Activated naive CD4-positive, alpha-beta T cell treated with anti-CD3 and anti-CD28 coated beads for 36 hours (primary cell): ENCODE measurements at regions not wholly inside any gene's neighbourhood (a gene's known extent, or its start where the extent isn't known, plus 50 kb on each side); places are given as distances from the start of the nearest gene placed in this dataset.

Experiments
- CTCF ChIA-PET: fragments of 350-600 bp; sonication (Branson Sonifier 250); formaldehyde crosslinking; loops from one replicate; lab custom pipeline; 2021; ENCODE audit warnings: antibody characterized with exemption; lab: Charles Lee
- DNase-seq: peaks from one replicate; pipeline ENCODE4 v3.0.0-alpha.2; 2020
- H3K27ac Mint-ChIP-seq: one replicate; pipeline ENCODE4 v1.8.0; 2021; ENCODE audit warnings: mild to moderate bottlenecking, mixed read lengths
- H3K27me3 Mint-ChIP-seq: one replicate; pipeline ENCODE4 v1.8.0; 2021; ENCODE audit warnings: low read depth, mixed read lengths
- H3K36me3 Mint-ChIP-seq: one replicate; pipeline ENCODE4 v1.8.0; 2021; ENCODE audit warnings: low read depth, mixed read lengths
- H3K4me1 Mint-ChIP-seq: one replicate; pipeline ENCODE4 v1.8.0; 2021; ENCODE audit warnings: low read depth, mixed read lengths
- H3K4me3 Mint-ChIP-seq: one replicate; pipeline ENCODE4 v1.8.0; 2021; ENCODE audit warnings: mild to moderate bottlenecking, moderate library complexity, mixed read lengths
- H3K9me3 Mint-ChIP-seq: one replicate; pipeline ENCODE4 v1.8.0; 2021; ENCODE audit warnings: mixed read lengths
- intact Hi-C: fragments of 100-400 bp; cut with micrococcal nuclease; formaldehyde crosslinking; loops from one replicate; pipeline ENCODE4 v1.15.1; 2023

DNA sequence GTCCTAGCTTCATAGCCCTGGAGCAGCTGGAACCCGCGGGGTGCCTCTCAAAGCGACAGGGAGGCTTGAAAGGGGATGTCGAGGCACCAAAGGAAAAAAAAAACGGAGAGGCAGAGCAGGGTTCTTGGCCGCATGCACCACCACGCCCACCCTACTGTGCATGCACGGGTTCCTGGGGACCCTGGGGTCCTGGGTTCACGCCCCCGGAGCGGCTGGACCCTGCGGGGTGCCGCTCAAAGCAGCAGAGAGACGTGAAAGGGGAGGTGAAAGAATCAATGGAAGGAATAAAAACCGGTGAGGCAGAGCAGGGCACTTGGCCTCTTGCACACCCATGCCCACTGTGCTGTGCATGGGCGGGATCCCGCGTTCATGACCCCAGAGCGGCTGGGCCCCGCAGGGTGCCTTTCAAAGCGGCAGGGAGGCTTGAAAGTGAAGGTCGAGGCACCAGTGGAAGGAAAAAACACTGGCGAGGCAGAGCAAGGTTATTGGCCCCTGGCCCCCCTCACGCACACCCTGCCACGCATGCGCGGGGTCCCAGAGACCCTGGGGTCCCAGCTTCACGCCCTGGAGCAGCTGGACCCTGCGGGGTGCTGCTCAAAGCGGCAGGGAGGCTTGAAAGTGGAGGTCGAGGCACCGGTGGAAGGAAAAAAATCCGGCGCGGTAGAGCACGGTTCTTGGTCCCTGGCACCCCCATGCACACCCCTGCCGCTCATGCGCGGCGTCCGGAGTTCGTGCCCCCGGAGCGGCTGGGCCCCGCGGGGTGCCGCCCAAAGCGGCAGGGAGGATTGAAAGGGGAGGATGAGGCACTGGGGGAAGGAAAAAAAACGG lies 318.5 kb downstream of the ALG10 start:
- intact Hi-C loops: no loop called here
- H3K27ac Mint-ChIP-seq: no peak overlapping the region
- CTCF ChIA-PET: no interaction called here
- no peaks in the 10 kb centered on the region for H3K4me1 Mint-ChIP-seq
- no peaks in the 10 kb centered on the region for H3K27me3 Mint-ChIP-seq
- H3K36me3 Mint-ChIP-seq: peaks cover 1% of the 10 kb centered on the region
- H3K9me3 Mint-ChIP-seq: peaks cover 3% of the 10 kb centered on the region
- no peak overlapping the region for H3K4me3 Mint-ChIP-seq
- DNase-seq: no peak

DNA sequence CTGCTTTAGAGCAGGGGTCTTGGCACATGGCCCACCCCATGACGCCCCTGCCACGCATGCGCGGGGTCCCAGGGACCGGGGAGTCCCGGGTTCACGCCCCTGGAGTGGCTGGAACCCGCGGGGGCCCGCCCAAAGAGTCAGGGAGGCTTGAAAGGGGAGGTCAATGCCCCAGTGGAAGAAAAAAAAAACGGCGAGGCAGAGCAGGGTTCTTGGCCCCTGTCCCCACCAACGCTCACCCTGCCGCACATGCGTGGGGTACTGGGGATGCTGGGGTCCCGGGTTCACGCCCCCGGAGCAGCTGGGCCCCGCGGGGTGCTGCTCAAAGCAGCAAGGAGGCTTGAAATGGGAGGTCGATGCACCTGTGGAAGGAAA lies 319.1 kb downstream of the ALG10 start:
- no peak overlapping the region for H3K4me3 Mint-ChIP-seq
- CTCF ChIA-PET: no interaction called here
- no peaks in the 10 kb centered on the region for H3K27me3 Mint-ChIP-seq
- H3K4me1 Mint-ChIP-seq: no peaks in the 10 kb centered on the region
- peaks cover 3% of the 10 kb centered on the region for H3K9me3 Mint-ChIP-seq
- H3K36me3 Mint-ChIP-seq: peaks cover 1% of the 10 kb centered on the region
- no peak overlapping the region for H3K27ac Mint-ChIP-seq
- intact Hi-C loops: no loop called here
- DNase-seq: no peak

- peaks cover 1% of the 10 kb centered on the region for H3K36me3 Mint-ChIP-seq
- DNase-seq: no peak
- H3K4me3 Mint-ChIP-seq: no peak overlapping the region
- peaks cover 3% of the 10 kb centered on the region for H3K9me3 Mint-ChIP-seq
- CTCF ChIA-PET: no interaction called here
- no peak overlapping the region for H3K27ac Mint-ChIP-seq
- intact Hi-C loops: no loop called here
- H3K4me1 Mint-ChIP-seq: no peaks in the 10 kb centered on the region
- no peaks in the 10 kb centered on the region for H3K27me3 Mint-ChIP-seq
Measured at GRCh38 chr12:34342048-34342447, 319.8 kb downstream of the ALG10 start.

DNA sequence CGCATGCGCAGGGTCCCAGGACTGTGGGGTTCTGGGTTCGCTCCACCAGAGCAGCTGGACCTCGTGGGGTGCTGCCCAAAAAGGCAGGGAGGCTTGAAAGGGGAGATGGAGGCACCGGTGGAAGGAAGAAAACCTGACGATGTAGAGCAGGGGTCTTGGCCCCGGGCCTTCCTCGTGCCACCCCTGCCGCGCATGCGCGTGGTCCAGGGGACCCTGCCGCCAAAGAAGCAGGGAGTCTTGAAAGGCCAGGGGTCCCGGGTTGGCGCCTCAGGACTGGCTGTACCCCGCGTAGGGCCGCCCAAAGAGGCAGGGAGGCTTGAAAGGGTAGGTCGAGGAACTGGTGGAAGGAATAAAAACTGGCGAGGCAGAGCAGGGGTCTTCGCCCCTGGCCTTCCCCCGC lies 321.0 kb downstream of the ALG10 start:
- Mint-ChIP-seq H3K36me3 (peaks cover 4% of the 10 kb centered on the region), H3K27me3 (no peaks in the 10 kb centered on the region), H3K4me3 (no peak overlapping the region), H3K9me3 (peaks cover 6% of the 10 kb centered on the region), H3K27ac (no peak overlapping the region), H3K4me1 (no peaks in the 10 kb centered on the region)
- CTCF ChIA-PET: no interaction called here
- no peak for DNase-seq
- intact Hi-C loops: no loop called here

- Mint-ChIP-seq H3K4me3 (no peak overlapping the region), H3K36me3 (peaks cover 4% of the 10 kb centered on the region), H3K27ac (no peak overlapping the region), H3K4me1 (no peaks in the 10 kb centered on the region), H3K9me3 (peaks cover 6% of the 10 kb centered on the region), H3K27me3 (no peaks in the 10 kb centered on the region)
- CTCF ChIA-PET: no interaction called here
- intact Hi-C loops: no loop called here
- DNase-seq: no peak
Measured at GRCh38 chr12:34343766-34344165, 321.5 kb downstream of the ALG10 start.

- DNase-seq: no peak
- Mint-ChIP-seq H3K27ac (no peak overlapping the region), H3K9me3 (peaks cover 7% of the 10 kb centered on the region), H3K36me3 (peaks cover 4% of the 10 kb centered on the region), H3K4me1 (no peaks in the 10 kb centered on the region), H3K4me3 (no peak overlapping the region), H3K27me3 (no peaks in the 10 kb centered on the region)
- intact Hi-C loops: no loop called here
- CTCF ChIA-PET: no interaction called here
Measured at GRCh38 chr12:34344851-34345522, 322.7 kb downstream of the ALG10 start.

- intact Hi-C loops: no loop called here
- no peak overlapping the region for H3K4me3 Mint-ChIP-seq
- peaks cover 7% of the 10 kb centered on the region for H3K9me3 Mint-ChIP-seq
- H3K27me3 Mint-ChIP-seq: no peaks in the 10 kb centered on the region
- CTCF ChIA-PET: no interaction called here
- no peak for DNase-seq
- no peaks in the 10 kb centered on the region for H3K4me1 Mint-ChIP-seq
- H3K27ac Mint-ChIP-seq: no peak overlapping the region
- H3K36me3 Mint-ChIP-seq: peaks cover 3% of the 10 kb centered on the region
Measured at GRCh38 chr12:34345801-34346200, 323.5 kb downstream of the ALG10 start.

GRCh38 chr12:34346372-34347034 lies 324.2 kb downstream of the ALG10 start:
- Mint-ChIP-seq H3K36me3 (peaks cover 3% of the 10 kb centered on the region), H3K27me3 (no peaks in the 10 kb centered on the region), H3K4me3 (no peak overlapping the region), H3K9me3 (peaks cover 7% of the 10 kb centered on the region), H3K27ac (no peak overlapping the region), H3K4me1 (no peaks in the 10 kb centered on the region)
- no peak for DNase-seq
- intact Hi-C loops: no loop called here
- CTCF ChIA-PET: no interaction called here

DNA sequence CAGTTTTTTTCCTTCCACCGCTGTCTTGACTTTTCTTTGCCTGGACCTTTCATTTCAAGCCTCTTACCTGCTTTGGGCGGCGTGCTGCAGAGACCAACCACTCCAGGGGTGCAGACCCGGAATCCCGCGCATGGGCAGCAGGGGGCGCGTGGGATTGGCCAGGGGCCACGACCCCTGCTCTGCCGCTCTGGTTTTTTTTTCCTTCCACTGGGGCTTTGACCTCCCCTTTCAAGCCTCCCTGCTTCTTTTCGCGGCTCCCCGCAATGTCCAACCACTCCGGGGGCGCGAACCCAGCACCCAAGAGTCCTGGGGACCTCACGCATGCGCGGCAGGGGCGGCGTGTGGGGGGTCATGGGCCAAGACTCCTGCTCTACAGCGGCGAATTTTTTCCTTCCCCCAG lies 325.1 kb downstream of the ALG10 start:
- Mint-ChIP-seq H3K9me3 (peaks cover 4% of the 10 kb centered on the region), H3K27ac (no peak overlapping the region), H3K36me3 (peaks cover 3% of the 10 kb centered on the region), H3K4me3 (no peak overlapping the region), H3K27me3 (no peaks in the 10 kb centered on the region), H3K4me1 (no peaks in the 10 kb centered on the region)
- no peak for DNase-seq
- intact Hi-C loops: no loop called here
- CTCF ChIA-PET: no interaction called here

GRCh38 chr12:34348064-34348463 lies 325.8 kb downstream of the ALG10 start:
- no peaks in the 10 kb centered on the region for H3K27me3 Mint-ChIP-seq
- CTCF ChIA-PET: no interaction called here
- H3K4me1 Mint-ChIP-seq: no peaks in the 10 kb centered on the region
- intact Hi-C loops: no loop called here
- peaks cover 4% of the 10 kb centered on the region for H3K9me3 Mint-ChIP-seq
- no peak overlapping the region for H3K4me3 Mint-ChIP-seq
- H3K36me3 Mint-ChIP-seq: peaks cover 3% of the 10 kb centered on the region
- no peak for DNase-seq
- no peak overlapping the region for H3K27ac Mint-ChIP-seq

DNA sequence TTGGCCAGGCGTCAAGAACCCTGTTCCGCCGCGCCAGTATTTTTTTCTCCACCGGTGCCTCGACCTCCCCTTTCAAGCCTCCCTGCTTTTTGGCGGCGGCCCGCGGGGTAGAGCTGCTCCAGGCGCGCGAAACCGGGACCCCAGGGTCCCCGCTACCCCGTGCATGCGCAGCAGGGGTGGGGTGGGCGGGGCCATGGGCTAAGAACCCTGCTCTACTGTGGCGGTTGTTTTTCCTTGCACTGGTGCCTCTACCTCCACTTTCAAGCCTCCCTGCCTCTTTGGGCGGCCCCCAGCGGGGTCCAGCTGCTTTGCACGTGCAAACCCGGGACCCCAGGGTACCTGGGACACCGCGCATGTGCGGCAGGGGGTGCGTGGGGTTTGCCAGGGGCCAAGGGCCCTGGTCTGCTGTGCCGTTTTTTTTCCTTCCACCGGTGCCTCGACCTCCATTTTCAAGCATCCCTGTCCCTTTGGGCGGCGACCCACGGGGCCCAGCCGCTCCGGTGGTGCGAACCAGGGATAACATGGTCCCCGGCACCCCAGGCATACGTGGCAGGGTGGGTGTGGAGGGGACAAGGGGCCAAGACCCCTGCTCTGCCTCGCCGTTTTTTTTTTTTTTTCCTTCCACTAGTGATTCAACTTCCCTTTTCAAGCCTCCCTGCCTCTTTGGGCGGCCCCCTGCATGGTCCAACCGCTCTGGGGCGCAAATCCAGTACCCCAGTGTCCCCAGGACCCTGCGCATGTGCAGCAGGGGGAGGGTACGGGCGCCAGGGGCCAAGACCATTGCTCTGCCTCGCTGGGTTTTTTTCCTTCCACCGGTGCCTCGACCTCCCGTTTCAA lies 326.8 kb downstream of the ALG10 start:
- no peak overlapping the region for H3K27ac Mint-ChIP-seq
- no peak overlapping the region for H3K4me3 Mint-ChIP-seq
- no peaks in the 10 kb centered on the region for H3K4me1 Mint-ChIP-seq
- peaks cover 3% of the 10 kb centered on the region for H3K36me3 Mint-ChIP-seq
- H3K27me3 Mint-ChIP-seq: no peaks in the 10 kb centered on the region
- DNase-seq: no peak
- intact Hi-C loops: no loop called here
- CTCF ChIA-PET: no interaction called here
- H3K9me3 Mint-ChIP-seq: peaks cover 4% of the 10 kb centered on the region

- Mint-ChIP-seq H3K4me1 (no peaks in the 10 kb centered on the region), H3K27ac (no peak overlapping the region), H3K36me3 (peaks cover 3% of the 10 kb centered on the region), H3K9me3 (peaks cover 4% of the 10 kb centered on the region), H3K4me3 (no peak overlapping the region), H3K27me3 (no peaks in the 10 kb centered on the region)
- no peak for DNase-seq
- intact Hi-C loops: no loop called here
- CTCF ChIA-PET: no interaction called here
Measured at GRCh38 chr12:34349673-34349961, 327.3 kb downstream of the ALG10 start.
